Fibroblast of pulmonary artery (primary cell): ENCODE measurements at regions not wholly inside any gene's neighbourhood (a gene's known extent, or its start where the extent isn't known, plus 50 kb on each side); places are given as distances from the start of the nearest gene placed in this dataset.

ENCODE experiments used
- DNase-seq: peaks from one replicate; pipeline ENCODE4 v3.0.0-alpha.2; 2010; ENCODE audit warnings: low read depth
- H3K4me3 ChIP-seq: replicated peaks from 2 replicates; pipeline ENCODE4 v1.5.1; 2011; ENCODE audit warnings: low read depth, mild to moderate bottlenecking, control low read depth, low read length, moderate library complexity
- TF ChIP-seq, protein P1 (sequence below): IDR thresholded peaks from 2 replicates; pipeline ENCODE4 v1.5.1; 2011; ENCODE audit warnings: mild to moderate bottlenecking, control low read depth, low read length, inconsistent platforms; ENCODE audit errors: missing control alignments

DNA sequence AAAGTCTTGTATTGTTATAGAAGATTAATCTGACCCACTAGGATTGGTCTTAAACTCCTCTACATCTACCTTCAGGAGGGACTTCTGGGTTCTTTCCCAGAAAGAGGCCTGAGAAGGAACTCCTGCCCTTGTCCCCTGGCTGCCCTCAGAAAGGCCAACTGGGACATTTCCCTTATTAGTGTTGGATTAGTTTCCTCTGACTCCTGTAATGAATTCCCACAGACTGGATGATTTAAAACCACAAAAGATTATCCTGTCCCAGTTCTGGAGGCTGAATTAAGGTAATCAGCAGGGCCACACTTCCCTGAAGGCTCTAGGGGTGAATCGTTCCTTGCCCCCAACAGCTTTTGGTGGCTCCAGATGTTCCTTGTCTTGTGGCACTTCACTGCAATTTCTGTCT is 102.8 kb upstream of the NMNAT3 start:
- no peak overlapping the region for H3K4me3 ChIP-seq
- DNase-seq, result no peak
- TF ChIP-seq, protein P1, sequence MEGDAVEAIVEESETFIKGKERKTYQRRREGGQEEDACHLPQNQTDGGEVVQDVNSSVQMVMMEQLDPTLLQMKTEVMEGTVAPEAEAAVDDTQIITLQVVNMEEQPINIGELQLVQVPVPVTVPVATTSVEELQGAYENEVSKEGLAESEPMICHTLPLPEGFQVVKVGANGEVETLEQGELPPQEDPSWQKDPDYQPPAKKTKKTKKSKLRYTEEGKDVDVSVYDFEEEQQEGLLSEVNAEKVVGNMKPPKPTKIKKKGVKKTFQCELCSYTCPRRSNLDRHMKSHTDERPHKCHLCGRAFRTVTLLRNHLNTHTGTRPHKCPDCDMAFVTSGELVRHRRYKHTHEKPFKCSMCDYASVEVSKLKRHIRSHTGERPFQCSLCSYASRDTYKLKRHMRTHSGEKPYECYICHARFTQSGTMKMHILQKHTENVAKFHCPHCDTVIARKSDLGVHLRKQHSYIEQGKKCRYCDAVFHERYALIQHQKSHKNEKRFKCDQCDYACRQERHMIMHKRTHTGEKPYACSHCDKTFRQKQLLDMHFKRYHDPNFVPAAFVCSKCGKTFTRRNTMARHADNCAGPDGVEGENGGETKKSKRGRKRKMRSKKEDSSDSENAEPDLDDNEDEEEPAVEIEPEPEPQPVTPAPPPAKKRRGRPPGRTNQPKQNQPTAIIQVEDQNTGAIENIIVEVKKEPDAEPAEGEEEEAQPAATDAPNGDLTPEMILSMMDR, result no peak

DNA sequence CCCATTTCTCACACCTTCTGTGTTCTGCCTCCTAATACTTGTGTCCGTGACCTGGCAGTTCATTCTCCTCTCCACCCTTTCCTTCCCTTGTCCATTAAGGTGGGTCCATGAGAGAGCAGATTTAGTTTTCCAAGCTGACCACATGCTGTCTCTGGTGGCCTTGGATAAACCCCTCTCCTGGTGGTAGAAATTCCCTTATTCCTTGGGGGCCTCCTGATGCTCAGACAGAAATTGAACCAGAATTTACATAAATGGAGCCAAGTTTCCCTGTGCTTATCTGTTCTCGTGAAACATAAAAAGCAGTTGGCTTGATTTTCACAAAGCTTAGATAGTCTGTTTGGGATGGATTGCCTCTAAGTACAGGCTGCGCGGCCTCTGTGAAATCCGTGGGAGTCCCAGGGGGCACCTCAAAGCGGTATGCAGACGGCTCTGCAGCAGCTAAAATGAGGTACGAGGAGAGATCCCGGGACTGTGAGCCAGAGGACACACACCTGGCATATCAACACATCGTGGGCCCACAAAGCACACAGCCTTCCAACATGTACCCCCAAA is 101.0 kb upstream of the NMNAT3 start:
- DNase-seq, result no peak
- no peak overlapping the region for H3K4me3 ChIP-seq
- TF ChIP-seq, protein P1, result no peak

DNA sequence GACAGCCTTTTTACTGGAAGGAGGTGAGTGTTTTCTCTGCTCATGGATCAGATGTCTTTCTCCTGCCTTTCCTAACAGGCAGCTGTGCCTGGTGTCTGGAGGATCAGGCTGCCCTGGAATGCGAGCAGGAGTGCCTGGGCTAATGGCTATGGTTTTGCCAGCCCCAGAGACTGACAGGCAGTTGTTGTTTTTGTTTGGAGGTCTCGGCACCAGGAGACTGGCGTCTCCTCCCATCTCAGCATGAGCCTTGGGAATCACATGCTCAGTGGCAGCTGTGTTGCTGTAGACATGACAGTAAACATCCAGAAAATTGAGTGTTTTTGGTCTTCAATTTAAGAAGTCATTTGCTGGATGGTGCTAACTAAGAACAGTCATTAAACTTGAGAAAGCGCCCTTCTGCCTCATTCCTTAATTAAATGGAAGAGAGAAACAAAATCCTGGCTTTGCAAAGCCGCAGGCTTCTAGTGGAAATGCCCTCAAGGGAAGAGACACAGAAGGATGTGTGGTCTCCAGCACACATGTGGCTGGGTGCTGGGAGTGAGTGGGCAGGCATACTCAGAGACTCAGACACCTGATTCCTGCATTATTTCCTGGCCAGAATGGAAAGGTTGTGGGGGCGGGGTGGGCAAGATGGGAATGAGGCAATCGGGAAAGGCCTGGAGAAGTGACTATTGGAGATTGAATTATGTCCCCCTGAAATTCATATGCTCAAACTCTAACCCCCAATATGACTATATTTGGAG is 97.0 kb upstream of the NMNAT3 start:
- no peak overlapping the region for H3K4me3 ChIP-seq

DNA sequence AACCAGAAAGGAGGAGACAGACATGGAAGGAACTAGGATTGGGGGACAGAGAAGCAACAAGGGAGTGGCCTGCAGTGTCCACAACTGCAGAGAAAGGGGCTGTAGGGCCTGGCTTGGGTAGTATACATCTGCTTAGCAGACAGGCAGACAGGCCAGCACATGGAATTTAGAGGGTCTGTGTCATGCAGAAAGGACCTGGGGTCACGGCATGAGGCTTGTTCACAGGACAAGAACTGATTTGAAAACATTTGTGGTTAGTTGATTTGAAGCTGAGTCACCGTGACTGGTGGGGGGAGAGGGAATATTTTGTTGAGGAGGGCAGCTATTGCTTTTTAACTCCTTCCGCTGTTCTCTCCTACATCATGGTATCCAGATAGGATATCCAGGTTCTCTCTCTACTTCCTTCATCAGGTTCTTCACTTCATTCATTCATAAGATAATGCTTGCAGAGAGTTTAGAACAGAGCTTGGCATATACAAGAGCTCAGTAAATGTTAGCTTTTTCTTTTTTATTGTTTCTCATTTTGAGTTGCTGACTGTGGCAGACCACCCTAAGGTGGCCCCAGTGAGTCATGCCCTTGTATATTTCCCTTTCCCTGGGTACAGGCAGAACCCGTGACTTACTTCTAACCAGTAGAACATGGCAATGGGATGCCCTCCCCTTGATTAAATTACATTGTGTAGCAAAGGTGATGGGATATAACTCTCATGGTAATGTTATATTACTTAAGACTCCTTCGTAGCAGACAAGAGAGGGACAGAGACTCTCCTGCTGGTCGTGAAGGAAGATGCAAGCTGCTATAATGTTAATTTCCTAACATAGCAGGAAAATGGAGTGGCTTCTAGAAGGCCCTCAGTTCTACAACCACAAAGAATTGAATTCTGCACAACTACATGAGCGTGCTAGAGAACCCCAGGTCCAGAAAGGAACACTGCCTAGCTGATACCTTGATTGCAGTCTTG is 95.0 kb upstream of the NMNAT3 start:
- DNase-seq, result peak; percentile 54

More for the DNA sequence above, 97.0 kb upstream of the NMNAT3 start:
- DNase-seq, result peak; percentile 11
- TF ChIP-seq, protein P1, result no peak

DNA sequence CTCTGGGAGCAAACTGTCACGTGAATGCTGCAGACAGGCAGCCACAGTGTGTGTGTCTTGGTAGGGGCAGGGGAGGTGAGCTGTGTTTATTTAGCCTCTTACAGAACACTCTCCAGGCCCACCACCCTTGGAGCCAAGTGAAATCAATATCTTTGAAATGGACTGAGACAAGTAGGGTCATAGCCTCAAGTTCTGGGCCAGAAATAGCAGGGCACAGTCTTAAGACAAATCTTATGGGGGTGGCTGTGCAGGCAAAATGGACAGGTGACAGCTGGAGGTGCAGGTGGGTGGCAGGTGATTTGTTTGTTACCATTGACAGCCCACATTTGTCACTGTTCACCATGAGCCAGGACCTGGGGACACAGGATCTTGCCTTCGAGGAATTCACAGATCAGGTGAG is 93.6 kb upstream of the NMNAT3 start:
- TF ChIP-seq, protein P1, result no peak
- DNase-seq, result no peak
- no peak overlapping the region for H3K4me3 ChIP-seq

More for the DNA sequence above, 95.0 kb upstream of the NMNAT3 start:
- H3K4me3 ChIP-seq, result no peak overlapping the region
- TF ChIP-seq, protein P1, result no peak

DNA sequence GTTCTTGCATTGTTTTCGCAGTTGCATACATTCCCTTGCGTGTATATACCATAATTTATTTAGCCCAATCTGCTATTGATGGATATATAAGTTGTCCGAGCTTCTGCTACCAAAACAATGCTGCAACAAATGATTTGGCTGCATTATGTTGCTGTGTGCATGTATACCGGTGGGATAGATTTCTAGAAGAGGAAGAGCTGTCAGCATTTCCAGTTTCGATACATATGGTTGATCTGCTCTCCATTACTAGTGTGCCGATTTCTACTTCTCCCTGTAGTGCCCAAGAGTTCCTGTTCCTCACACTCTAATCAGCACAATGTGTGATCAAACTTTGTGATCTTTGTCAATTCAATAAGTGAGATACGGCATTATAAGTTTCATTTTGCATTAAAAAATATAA is 92.8 kb upstream of the NMNAT3 start:
- no peak for DNase-seq
- TF ChIP-seq, protein P1, result no peak
- H3K4me3 ChIP-seq, result no peak overlapping the region
